ENCODE measurements at regions not wholly inside any gene's neighbourhood (a gene's known extent, or its start where the extent isn't known, plus 50 kb on each side); places are given as distances from the start of the nearest gene placed in this dataset.

DNA sequence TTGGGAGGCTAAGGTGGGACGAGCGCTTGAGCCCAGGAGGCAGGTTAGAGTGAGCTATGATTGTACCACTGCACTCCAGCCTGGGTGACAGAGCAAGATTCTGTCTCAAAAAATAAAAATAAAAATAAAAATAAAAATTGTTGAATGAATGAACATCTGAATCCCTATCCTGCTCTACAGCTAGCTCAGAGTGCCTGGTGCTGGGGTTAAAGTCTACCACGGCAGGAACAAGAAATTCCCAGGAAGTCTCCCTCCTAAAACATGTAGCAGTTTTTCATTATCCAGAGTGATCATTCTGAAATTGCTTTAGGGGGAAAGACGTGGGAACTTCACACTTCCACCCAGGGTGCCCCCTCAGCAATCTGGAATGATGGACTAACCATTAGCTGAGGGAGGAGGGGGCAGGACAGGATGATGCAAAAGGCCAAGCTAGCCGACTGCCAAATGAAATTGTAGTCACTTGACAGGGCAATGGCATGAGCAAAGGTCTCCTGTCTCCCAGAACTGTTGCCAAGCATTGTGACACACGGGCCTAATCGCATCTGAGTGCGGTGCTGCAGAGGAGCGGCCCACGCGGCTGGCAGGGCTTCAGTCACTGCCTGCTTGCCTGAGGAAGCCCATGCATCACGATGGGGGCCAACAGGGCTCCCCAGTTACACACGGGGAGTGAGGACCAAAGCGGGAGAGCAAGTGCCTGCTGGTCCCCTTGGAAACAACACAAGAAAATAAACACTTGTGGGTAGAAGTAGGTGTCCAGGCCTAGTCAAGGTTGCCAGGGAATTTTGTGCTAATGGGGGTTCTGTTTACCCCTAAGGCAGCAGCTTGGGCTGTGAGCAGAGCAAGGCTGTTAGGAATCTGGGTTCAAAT lies 85.7 kb downstream of the NENF start:
- Histone ChIP-seq H3K4me2 (ENCODE audit: insufficient read depth, low read length) (no peak overlapping the region), H3K9me1 (replicated peaks; ENCODE audit: control insufficient read depth, extremely low read depth, insufficient read depth, low read length) (no peaks in the 10 kb centered on the region), H3K27me3 (ENCODE audit: control insufficient read depth in 2 of 2, insufficient read depth in 2 of 2, low read length in 2 of 2) (peaks cover 33 to 42% of the 10 kb centered on the region in 2 experiments), H4K20me1 (replicated peaks; ENCODE audit: control insufficient read depth, extremely low read depth, insufficient read depth, low read length) (no peaks in the 10 kb centered on the region), H3K27ac (ENCODE audit: insufficient read depth, low read depth, low read length) (no peak overlapping the region), H3K4me3 (replicated peaks in 1 of 3; ENCODE audit: insufficient read depth in 1 of 3, low read depth in 1 of 3, low read length in 3 of 3) (no peak overlapping the region), H3K79me2 (ENCODE audit: control insufficient read depth, insufficient read depth, low read length) (no peaks in the 10 kb centered on the region), H3K36me3 (ENCODE audit: control insufficient read depth in 2 of 2, extremely low read depth in 1 of 2, insufficient read depth in 2 of 2, low read length in 2 of 2) (no peaks in the 10 kb centered on the region), H2AFZ (ENCODE audit: low read depth, low read length) (no peak overlapping the region), H3K9me3 (replicated peaks; ENCODE audit: control insufficient read depth, insufficient read depth, low read length) (no peaks in the 10 kb centered on the region), H3K4me1 (ENCODE audit: control insufficient read depth, extremely low read depth, insufficient read depth, low read length) (peaks cover 10% of the 10 kb centered on the region), H3K9ac (replicated peaks; ENCODE audit: extremely low read depth, insufficient read depth, low read length) (no peak overlapping the region)
- no peak for DNase-seq (ENCODE audit: low read depth, low spot score)
- TF ChIP-seq, protein P1, sequence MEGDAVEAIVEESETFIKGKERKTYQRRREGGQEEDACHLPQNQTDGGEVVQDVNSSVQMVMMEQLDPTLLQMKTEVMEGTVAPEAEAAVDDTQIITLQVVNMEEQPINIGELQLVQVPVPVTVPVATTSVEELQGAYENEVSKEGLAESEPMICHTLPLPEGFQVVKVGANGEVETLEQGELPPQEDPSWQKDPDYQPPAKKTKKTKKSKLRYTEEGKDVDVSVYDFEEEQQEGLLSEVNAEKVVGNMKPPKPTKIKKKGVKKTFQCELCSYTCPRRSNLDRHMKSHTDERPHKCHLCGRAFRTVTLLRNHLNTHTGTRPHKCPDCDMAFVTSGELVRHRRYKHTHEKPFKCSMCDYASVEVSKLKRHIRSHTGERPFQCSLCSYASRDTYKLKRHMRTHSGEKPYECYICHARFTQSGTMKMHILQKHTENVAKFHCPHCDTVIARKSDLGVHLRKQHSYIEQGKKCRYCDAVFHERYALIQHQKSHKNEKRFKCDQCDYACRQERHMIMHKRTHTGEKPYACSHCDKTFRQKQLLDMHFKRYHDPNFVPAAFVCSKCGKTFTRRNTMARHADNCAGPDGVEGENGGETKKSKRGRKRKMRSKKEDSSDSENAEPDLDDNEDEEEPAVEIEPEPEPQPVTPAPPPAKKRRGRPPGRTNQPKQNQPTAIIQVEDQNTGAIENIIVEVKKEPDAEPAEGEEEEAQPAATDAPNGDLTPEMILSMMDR (IDR thresholded peaks at IDR 0.05; ENCODE audit: extremely low read depth in 1 of 2, insufficient read depth in 1 of 2, low read depth in 1 of 2, low read length in 2 of 2): no peak
- no peak for TF ChIP-seq GATA2 (IDR thresholded peaks at IDR 0.05; ENCODE audit: insufficient read depth, insufficient read length, low read depth, low read length)
- TF ChIP-seq, protein P2, sequence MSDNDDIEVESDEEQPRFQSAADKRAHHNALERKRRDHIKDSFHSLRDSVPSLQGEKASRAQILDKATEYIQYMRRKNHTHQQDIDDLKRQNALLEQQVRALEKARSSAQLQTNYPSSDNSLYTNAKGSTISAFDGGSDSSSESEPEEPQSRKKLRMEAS (IDR thresholded peaks at IDR 0.05; ENCODE audit: insufficient read depth, insufficient read length): no peak
- no peak for TF ChIP-seq MYC (IDR thresholded peaks at IDR 0.05; ENCODE audit: low read depth, low read length)
- no peak for TF ChIP-seq EZH2 (IDR thresholded peaks at IDR 0.05; ENCODE audit: borderline replicate concordance, low read depth, low read length, severe bottlenecking)
- no peak for TF ChIP-seq POLR2AphosphoS5 (IDR thresholded peaks at IDR 0.05; ENCODE audit: insufficient read depth, low read depth, low read length)
- no peak for TF ChIP-seq POLR2A (IDR thresholded peaks at IDR 0.05; ENCODE audit: low read depth, low read length)
- TF ChIP-seq FOS (IDR thresholded peaks at IDR 0.05; ENCODE audit: borderline replicate concordance, insufficient read depth, low read length): no peak
- TF ChIP-seq JUN (IDR thresholded peaks at IDR 0.05; ENCODE audit: borderline replicate concordance, insufficient read depth, insufficient read length, low read depth): no peak
- POLR2A ChIA-PET: no interaction called here
- BruUV-seq (replicated peaks): no TSS peak
- no peak for FAIRE-seq
- dilution Hi-C loops (cut with MboI; ENCODE audit: extremely low pct_ligation_motif_present, low sequenced_read_pairs): no loop called here
- CTCF ChIA-PET: interaction anchor here (0.9 kb wide), 1 partner anchor 41 kb away, joined by 3 read pairs; no protein-coding TSS in a partner anchor
- intact Hi-C loops (cut with micrococcal nuclease): no loop called here

Data from endothelial cell of umbilical vein (primary cell).